Tibial nerve (tissue), 3 donors: ENCODE measurements at regions not wholly inside any gene's neighbourhood (a gene's known extent, or its start where the extent isn't known, plus 50 kb on each side); places are given as distances from the start of the nearest gene placed in this dataset.

Source experiments
- POLR2A ChIP-seq, 2 donors: fragments of 450-650 bp; IDR thresholded peaks; one replicate each; pipeline ENCODE4 v1.6.1; 2017; ENCODE audit warnings: antibody characterized with exemption in 2 of 2, mild to moderate bottlenecking in 2 of 2, moderate library complexity in 2 of 2
- TF ChIP-seq, protein P1 (sequence below), 5 experiments: fragments of 200-600 bp in 3 of 5; fragments of 450-650 bp in 2 of 5; sonication (generic) in 3 of 5; IDR thresholded peaks; one replicate each; pipeline ENCODE4 v1.5.1; 2016 to 2019; ENCODE audit warnings: antibody characterized with exemption in 5 of 5, mild to moderate bottlenecking in 3 of 5, moderate library complexity in 2 of 5

DNA sequence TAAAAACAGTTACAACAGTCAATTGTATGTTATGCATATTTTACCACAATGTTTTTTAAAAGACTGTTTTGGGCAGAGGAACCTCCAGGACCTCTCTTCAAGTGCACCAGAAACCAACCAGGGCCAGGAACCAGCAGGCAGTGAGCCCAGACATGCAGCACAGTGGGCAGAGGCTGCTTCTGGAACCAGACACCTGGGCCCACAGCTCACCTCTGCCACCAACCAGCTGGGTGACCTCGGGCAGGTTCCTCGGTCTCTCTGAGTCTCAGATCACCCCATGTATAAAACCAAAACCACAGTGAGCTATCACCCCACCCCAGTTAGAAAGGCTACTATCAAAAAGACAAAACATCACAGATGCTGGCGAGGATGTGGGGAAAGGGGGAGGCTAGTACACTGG lies 161.0 kb downstream of the C16orf95 start:
- TF ChIP-seq, protein P1, sequence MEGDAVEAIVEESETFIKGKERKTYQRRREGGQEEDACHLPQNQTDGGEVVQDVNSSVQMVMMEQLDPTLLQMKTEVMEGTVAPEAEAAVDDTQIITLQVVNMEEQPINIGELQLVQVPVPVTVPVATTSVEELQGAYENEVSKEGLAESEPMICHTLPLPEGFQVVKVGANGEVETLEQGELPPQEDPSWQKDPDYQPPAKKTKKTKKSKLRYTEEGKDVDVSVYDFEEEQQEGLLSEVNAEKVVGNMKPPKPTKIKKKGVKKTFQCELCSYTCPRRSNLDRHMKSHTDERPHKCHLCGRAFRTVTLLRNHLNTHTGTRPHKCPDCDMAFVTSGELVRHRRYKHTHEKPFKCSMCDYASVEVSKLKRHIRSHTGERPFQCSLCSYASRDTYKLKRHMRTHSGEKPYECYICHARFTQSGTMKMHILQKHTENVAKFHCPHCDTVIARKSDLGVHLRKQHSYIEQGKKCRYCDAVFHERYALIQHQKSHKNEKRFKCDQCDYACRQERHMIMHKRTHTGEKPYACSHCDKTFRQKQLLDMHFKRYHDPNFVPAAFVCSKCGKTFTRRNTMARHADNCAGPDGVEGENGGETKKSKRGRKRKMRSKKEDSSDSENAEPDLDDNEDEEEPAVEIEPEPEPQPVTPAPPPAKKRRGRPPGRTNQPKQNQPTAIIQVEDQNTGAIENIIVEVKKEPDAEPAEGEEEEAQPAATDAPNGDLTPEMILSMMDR (IDR thresholded peaks at IDR 0.05) = no peak
- no peak for TF ChIP-seq POLR2A (IDR thresholded peaks at IDR 0.05)
